ENCODE measurements at regions not wholly inside any gene's neighbourhood (a gene's known extent, or its start where the extent isn't known, plus 50 kb on each side); places are given as distances from the start of the nearest gene placed in this dataset.

GRCh38 chr3:161560008-161560637 lies 63.5 kb downstream of the OTOL1 start:
- peak; percentile 59 for DNase-seq (ENCODE audit: low read depth, low spot score)
- in situ Hi-C loops (cut with HindIII; ENCODE audit: low sequenced_read_pairs), result no loop called here
- H3K4me3 ChIP-seq (ENCODE audit: low read depth, low read length), result no peak overlapping the region
- TF ChIP-seq CTCF (IDR thresholded peaks at IDR 0.05; ENCODE audit: low read depth, low read length), result peak; percentile 66

GRCh38 chr3:161567577-161568361 lies 71.2 kb downstream of the OTOL1 start:
- in situ Hi-C loops (cut with HindIII; ENCODE audit: low sequenced_read_pairs), result no loop called here
- no peak for TF ChIP-seq CTCF (IDR thresholded peaks at IDR 0.05; ENCODE audit: low read depth, low read length)
- DNase-seq (ENCODE audit: low read depth, low spot score), result no peak
- no peak overlapping the region for H3K4me3 ChIP-seq (ENCODE audit: low read depth, low read length)

- no peak for TF ChIP-seq CTCF (IDR thresholded peaks at IDR 0.05; ENCODE audit: low read depth, low read length)
- no peak for DNase-seq (ENCODE audit: low read depth, low spot score)
- no peak overlapping the region for H3K4me3 ChIP-seq (ENCODE audit: low read depth, low read length)
- in situ Hi-C loops (cut with HindIII; ENCODE audit: low sequenced_read_pairs), result no loop called here
These were observed 72.1 kb downstream of the OTOL1 start for GRCh38 chr3:161568671-161569070.

- H3K4me3 ChIP-seq (ENCODE audit: low read depth, low read length), result no peak overlapping the region
- in situ Hi-C loops (cut with HindIII; ENCODE audit: low sequenced_read_pairs), result no loop called here
- no peak for DNase-seq (ENCODE audit: low read depth, low spot score)
- TF ChIP-seq CTCF (IDR thresholded peaks at IDR 0.05; ENCODE audit: low read depth, low read length), result no peak
These were observed 75.3 kb downstream of the OTOL1 start for GRCh38 chr3:161571951-161572350.

- DNase-seq (ENCODE audit: low read depth, low spot score), result no peak
- no peak overlapping the region for H3K4me3 ChIP-seq (ENCODE audit: low read depth, low read length)
- no peak for TF ChIP-seq CTCF (IDR thresholded peaks at IDR 0.05; ENCODE audit: low read depth, low read length)
These were observed 76.5 kb downstream of the OTOL1 start for GRCh38 chr3:161573136-161573535.

GRCh38 chr3:161575901-161576300 lies 79.3 kb downstream of the OTOL1 start:
- no peak for TF ChIP-seq CTCF (IDR thresholded peaks at IDR 0.05; ENCODE audit: low read depth, low read length)
- DNase-seq (ENCODE audit: low read depth, low spot score), result no peak
- H3K4me3 ChIP-seq (ENCODE audit: low read depth, low read length), result no peak overlapping the region
- in situ Hi-C loops (cut with HindIII; ENCODE audit: low sequenced_read_pairs), result no loop called here

More at GRCh38 chr3:161573136-161573535, 76.5 kb downstream of the OTOL1 start:
- in situ Hi-C loops (cut with HindIII; ENCODE audit: low sequenced_read_pairs), result no loop called here

Data from astrocyte of the spinal cord (primary cell).